ENCODE measurements at regions not wholly inside any gene's neighbourhood (a gene's known extent, or its start where the extent isn't known, plus 50 kb on each side); places are given as distances from the start of the nearest gene placed in this dataset.
A peak's percentile ranks its signal among the peaks of the same experiment; 100 is the strongest.

DNA sequence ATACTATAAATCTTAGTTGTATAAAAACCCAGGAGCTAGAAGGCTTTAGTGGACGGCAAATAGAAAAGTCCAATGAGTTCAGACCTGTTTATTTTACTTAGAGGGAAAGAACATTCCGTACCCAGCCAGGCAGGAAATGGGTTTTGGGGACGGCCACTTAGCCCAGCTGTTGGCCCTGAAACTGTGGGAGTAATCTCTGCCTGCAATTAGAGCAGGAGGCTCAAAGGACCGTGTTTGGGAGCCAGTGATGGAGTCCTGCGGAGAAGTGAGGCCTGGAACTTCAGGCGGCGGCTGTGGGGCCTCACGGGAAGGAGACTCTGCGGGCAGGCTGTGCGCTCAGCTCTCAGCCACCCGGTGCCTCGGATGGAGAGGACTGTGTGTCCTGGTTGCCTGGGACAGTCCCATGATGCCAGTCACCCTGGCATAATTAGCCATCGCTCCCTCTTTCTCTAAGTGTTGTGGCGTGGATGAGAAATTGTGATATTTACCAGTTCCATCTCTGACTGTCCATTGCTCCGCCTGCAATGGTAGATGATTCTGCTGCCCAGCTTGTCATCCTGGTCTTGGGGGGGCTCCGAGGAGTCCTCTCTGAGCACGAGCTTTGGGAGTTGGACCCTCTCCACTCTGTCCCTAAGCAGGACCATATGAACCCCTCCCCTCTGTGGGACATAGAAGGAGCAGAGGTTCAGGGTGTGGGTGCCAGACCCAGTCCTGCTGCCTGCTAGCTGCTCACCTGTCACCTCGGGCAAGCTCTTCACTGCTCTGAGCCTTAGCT is 530.3 kb downstream of the TBC1D22A start:
- no peak overlapping the region for H3K27ac ChIP-seq (ENCODE audit: poor library complexity, severe bottlenecking)

DNA sequence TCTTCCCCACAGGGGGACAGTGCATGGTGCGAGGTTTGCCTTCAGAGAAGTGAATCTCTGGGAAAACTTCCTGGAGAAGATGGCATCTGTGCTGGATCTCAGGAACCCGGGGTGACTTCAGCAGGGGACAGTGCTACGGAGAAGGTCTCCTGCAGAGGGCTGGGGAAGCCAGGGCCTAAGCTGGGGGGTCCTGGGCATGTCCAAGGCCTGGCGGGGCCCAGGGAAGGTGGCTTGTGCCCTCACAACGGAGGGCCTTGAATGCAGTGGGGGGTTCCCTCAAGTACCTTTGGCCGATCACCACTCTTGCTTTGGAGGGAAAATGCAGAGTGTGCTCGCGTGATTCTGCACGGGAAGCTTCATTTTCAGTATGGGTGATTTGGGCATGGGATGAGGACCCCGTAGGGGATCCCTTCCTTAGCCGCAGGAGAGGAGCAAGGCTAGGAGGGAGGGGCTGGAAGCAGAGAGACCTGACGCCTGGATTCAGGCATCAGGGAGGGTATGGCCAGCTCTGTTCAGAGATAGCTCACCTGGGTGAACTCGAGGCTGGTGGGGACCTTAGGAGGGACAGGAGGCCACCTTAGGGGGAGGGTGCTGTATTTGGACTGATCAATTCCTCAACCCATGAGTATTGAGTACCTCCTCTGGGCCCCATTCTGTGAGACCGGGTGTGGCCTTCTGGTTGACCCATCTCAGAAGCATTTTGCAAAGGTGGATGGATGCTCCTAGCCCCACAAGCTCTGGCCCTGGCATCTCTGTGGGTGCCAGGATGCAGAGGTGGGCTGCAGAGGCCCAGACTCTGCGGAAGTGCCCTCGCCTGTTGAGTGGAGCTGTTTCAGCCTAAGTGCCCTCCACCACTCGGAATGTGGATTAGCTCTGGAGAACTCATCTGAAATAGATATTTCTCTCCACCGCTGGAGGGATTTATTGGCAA is 529.4 kb downstream of the TBC1D22A start:
- TF ChIP-seq, protein P1, sequence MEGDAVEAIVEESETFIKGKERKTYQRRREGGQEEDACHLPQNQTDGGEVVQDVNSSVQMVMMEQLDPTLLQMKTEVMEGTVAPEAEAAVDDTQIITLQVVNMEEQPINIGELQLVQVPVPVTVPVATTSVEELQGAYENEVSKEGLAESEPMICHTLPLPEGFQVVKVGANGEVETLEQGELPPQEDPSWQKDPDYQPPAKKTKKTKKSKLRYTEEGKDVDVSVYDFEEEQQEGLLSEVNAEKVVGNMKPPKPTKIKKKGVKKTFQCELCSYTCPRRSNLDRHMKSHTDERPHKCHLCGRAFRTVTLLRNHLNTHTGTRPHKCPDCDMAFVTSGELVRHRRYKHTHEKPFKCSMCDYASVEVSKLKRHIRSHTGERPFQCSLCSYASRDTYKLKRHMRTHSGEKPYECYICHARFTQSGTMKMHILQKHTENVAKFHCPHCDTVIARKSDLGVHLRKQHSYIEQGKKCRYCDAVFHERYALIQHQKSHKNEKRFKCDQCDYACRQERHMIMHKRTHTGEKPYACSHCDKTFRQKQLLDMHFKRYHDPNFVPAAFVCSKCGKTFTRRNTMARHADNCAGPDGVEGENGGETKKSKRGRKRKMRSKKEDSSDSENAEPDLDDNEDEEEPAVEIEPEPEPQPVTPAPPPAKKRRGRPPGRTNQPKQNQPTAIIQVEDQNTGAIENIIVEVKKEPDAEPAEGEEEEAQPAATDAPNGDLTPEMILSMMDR (IDR thresholded peaks at IDR 0.05; ENCODE audit: poor library complexity, severe bottlenecking): no peak
- no peak overlapping the region for H3K4me3 ChIP-seq (ENCODE audit: severe bottlenecking)
- no peaks in the 10 kb centered on the region for H3K36me3 ChIP-seq (ENCODE audit: low read depth)
- H3K27me3 ChIP-seq (ENCODE audit: insufficient read depth, poor library complexity, severe bottlenecking): no peaks in the 10 kb centered on the region
- no peaks in the 10 kb centered on the region for H3K9me3 ChIP-seq (ENCODE audit: severe bottlenecking)
- DNase-seq (ENCODE audit: low spot score) (no peak), ATAC-seq (ENCODE audit: low read depth) (no peak)
- no peak overlapping the region for H3K27ac ChIP-seq (ENCODE audit: poor library complexity, severe bottlenecking)
- H3K4me1 ChIP-seq (ENCODE audit: insufficient read depth, poor library complexity, severe bottlenecking): no peaks in the 10 kb centered on the region

More for the DNA sequence above, 530.3 kb downstream of the TBC1D22A start:
- H3K4me1 ChIP-seq (ENCODE audit: insufficient read depth, poor library complexity, severe bottlenecking): no peaks in the 10 kb centered on the region
- DNase-seq (ENCODE audit: low spot score) (no peak), ATAC-seq (ENCODE audit: low read depth) (no peak; the same call in 2 of the 3 replicates)
- TF ChIP-seq, protein P1 (IDR thresholded peaks at IDR 0.05; ENCODE audit: poor library complexity, severe bottlenecking): no peak
- no peaks in the 10 kb centered on the region for H3K36me3 ChIP-seq (ENCODE audit: low read depth)
- H3K4me3 ChIP-seq (ENCODE audit: severe bottlenecking): no peak overlapping the region
- H3K27me3 ChIP-seq (ENCODE audit: insufficient read depth, poor library complexity, severe bottlenecking): no peaks in the 10 kb centered on the region
- no peaks in the 10 kb centered on the region for H3K9me3 ChIP-seq (ENCODE audit: severe bottlenecking)

DNA sequence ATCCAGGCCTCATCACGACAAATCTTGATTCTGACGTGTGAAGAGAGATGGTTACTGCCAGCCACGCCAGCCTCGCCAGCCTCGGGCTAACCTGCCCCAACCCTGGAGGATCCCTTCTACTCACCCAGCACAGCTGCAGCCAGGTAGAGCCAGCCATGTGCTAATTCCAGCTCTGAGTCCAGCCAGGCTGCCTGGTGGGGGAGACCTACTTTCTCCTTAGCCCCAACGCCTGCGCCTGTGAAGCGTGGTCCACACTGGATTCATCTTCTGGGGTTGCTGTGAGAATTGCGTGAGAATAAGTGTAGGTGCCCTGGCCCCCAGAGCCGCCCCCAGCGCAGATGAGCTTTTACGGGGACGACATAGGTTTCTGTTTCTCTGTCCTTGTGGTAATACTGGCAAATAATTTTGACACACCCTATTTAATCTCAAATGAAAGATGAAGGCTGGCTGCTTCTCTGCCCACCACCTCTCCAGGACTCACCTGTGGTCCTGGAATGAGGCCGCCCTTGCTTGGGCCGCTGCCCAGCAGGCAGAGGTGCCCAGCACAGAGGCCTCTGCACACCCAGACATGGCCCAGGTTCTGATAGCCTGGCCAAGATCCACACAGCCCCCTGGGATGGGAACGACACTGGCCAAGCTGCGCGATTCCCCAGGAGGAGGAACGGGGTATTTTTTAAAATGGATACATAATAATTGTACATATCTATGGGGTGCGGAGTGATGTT is 528.4 kb downstream of the TBC1D22A start:
- TF ChIP-seq, protein P1 (IDR thresholded peaks at IDR 0.05; ENCODE audit: poor library complexity, severe bottlenecking): no peak
- no peak overlapping the region for H3K27ac ChIP-seq (ENCODE audit: poor library complexity, severe bottlenecking)
- H3K27me3 ChIP-seq (ENCODE audit: insufficient read depth, poor library complexity, severe bottlenecking): no peaks in the 10 kb centered on the region
- ATAC-seq (ENCODE audit: low read depth) (0 out of 3 replicates have a peak, but pooled peaks have one; percentile 31), DNase-seq (ENCODE audit: low spot score) (no peak)
- no peaks in the 10 kb centered on the region for H3K9me3 ChIP-seq (ENCODE audit: severe bottlenecking)
- H3K36me3 ChIP-seq (ENCODE audit: low read depth): no peaks in the 10 kb centered on the region
- no peaks in the 10 kb centered on the region for H3K4me1 ChIP-seq (ENCODE audit: insufficient read depth, poor library complexity, severe bottlenecking)
- H3K4me3 ChIP-seq (ENCODE audit: severe bottlenecking): no peak overlapping the region

DNA sequence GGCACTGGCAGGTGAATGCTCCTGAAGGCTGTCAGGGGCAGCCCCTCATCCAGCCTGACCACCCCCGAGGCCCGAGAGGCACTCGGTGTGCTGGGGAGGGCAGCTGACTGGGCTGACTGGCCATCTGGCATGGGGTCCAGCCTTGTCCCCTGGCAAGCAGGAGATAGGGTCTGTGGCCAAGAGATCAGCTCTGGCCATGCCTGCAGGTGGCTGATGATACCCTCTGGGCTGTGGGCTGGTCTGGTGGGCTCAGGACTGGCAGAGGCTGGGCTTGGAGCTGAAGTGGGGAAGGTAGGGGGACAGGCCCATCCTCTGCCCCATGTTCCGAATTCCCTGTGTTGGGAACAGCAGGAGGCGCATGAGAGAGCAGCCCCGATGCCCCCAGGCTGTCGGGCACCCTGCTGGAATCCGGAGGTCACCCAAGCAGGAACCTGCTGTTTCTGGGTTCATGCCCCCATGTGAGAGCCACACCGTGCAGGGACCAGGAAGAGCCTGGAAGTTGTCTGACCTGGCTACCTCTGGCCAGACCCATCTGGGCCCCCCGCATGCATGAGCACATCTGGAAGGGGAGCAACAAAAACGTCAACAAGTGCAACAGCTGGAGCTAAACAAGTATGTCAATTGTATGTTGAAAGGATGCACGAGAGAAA is 527.0 kb downstream of the TBC1D22A start:
- H3K9me3 ChIP-seq (ENCODE audit: severe bottlenecking): no peaks in the 10 kb centered on the region
- DNase-seq (ENCODE audit: low spot score): no peak

More for the DNA sequence above, 527.0 kb downstream of the TBC1D22A start:
- H3K4me3 ChIP-seq (ENCODE audit: severe bottlenecking): no peak overlapping the region
- no peak for ATAC-seq (ENCODE audit: low read depth)
- H3K27ac ChIP-seq (ENCODE audit: poor library complexity, severe bottlenecking): no peak overlapping the region
- H3K36me3 ChIP-seq (ENCODE audit: low read depth): no peaks in the 10 kb centered on the region
- no peaks in the 10 kb centered on the region for H3K27me3 ChIP-seq (ENCODE audit: insufficient read depth, poor library complexity, severe bottlenecking)
- H3K4me1 ChIP-seq (ENCODE audit: insufficient read depth, poor library complexity, severe bottlenecking): no peaks in the 10 kb centered on the region
- TF ChIP-seq, protein P1 (IDR thresholded peaks at IDR 0.05; ENCODE audit: poor library complexity, severe bottlenecking): no peak
